ENCODE measurements at regions not wholly inside any gene's neighbourhood (a gene's known extent, or its start where the extent isn't known, plus 50 kb on each side); places are given as distances from the start of the nearest gene placed in this dataset.

DNA sequence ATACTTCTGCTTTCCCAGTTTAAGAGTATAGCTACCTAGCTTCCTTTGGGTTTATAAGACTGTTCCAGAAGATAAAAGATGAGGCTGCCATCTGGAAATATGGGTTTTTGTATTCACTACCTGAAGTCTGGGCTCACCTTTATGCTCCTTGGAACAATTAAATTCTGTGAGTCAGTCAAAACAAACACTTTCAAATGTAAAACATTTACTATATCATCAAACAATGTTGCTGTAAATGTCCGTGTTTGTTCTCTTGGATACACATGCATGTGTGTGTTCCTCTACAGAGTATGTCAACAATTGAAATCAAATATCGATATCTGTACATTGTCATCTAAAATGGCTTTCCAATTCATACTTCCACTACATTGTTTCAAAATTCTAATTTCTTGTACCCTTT is 525.6 kb downstream of the MDFIC start:
- H3K9me2 ChIP-seq (replicated peaks; ENCODE audit: insufficient read depth, low read length), result no peaks in the 10 kb centered on the region
- no peak overlapping the region for H2AFZ ChIP-seq (ENCODE audit: low read length)
- no peaks in the 10 kb centered on the region for H3K27me3 ChIP-seq (replicated peaks; ENCODE audit: insufficient read depth, low read length)
- no peak for TF ChIP-seq EZH2phosphoT487 (IDR thresholded peaks at IDR 0.05; ENCODE audit: low read length)
- TF ChIP-seq, protein P1, sequence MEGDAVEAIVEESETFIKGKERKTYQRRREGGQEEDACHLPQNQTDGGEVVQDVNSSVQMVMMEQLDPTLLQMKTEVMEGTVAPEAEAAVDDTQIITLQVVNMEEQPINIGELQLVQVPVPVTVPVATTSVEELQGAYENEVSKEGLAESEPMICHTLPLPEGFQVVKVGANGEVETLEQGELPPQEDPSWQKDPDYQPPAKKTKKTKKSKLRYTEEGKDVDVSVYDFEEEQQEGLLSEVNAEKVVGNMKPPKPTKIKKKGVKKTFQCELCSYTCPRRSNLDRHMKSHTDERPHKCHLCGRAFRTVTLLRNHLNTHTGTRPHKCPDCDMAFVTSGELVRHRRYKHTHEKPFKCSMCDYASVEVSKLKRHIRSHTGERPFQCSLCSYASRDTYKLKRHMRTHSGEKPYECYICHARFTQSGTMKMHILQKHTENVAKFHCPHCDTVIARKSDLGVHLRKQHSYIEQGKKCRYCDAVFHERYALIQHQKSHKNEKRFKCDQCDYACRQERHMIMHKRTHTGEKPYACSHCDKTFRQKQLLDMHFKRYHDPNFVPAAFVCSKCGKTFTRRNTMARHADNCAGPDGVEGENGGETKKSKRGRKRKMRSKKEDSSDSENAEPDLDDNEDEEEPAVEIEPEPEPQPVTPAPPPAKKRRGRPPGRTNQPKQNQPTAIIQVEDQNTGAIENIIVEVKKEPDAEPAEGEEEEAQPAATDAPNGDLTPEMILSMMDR (IDR thresholded peaks at IDR 0.05; ENCODE audit: low read length), result no peak
- no peak for TF ChIP-seq EZH2 (optimal IDR thresholded peaks at IDR 0.05; ENCODE audit: low read depth, low read length)
- H3K4me1 ChIP-seq (ENCODE audit: low read length), result no peaks in the 10 kb centered on the region
- H3K36me3 ChIP-seq (replicated peaks; ENCODE audit: insufficient read depth, low read length), result no peaks in the 10 kb centered on the region
- no peaks in the 10 kb centered on the region for H4K20me1 ChIP-seq (ENCODE audit: insufficient read depth, low read length)
- H3K9me3 ChIP-seq (replicated peaks; ENCODE audit: insufficient read depth, low read length), result no peaks in the 10 kb centered on the region
- no peaks in the 10 kb centered on the region for H3K79me2 ChIP-seq (ENCODE audit: low read length)
- no peaks in the 10 kb centered on the region for H3F3A ChIP-seq (ENCODE audit: insufficient read depth, low read length)
- H3K4me2 ChIP-seq (ENCODE audit: low read depth, low read length), result no peak overlapping the region
- H3K4me3 ChIP-seq (ENCODE audit: low read length), result no peak overlapping the region
- H3K27ac ChIP-seq (ENCODE audit: low read length), result no peak overlapping the region
- no peak for DNase-seq
- no peak overlapping the region for H3K9ac ChIP-seq (ENCODE audit: low read length)

DNA sequence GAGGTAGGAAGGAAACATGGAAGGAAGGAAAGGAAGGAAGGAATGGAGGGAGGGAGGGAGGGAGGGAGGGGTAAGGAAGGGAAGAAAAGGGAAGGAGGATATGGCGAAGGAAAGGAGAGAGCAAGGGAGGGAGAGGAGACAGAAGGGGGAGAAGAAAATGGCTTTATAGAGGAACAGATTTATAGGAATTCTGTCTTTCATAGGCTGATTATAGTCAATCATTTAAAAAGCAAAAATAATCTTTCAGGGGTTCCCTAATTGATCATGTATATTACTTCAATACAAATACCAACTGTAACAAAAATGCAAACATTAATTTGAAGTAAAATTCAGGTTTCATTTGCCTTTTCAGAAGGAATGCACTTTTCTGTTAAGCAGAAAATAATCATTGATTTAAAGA is 519.1 kb downstream of the MDFIC start:
- Histone ChIP-seq H3K9ac (ENCODE audit: low read length) (no peak overlapping the region), H3K9me2 (replicated peaks; ENCODE audit: insufficient read depth, low read length) (no peaks in the 10 kb centered on the region), H3K79me2 (ENCODE audit: low read length) (no peaks in the 10 kb centered on the region), H3K4me1 (ENCODE audit: low read length) (no peaks in the 10 kb centered on the region), H3F3A (ENCODE audit: insufficient read depth, low read length) (no peaks in the 10 kb centered on the region), H4K20me1 (ENCODE audit: insufficient read depth, low read length) (no peaks in the 10 kb centered on the region), H2AFZ (ENCODE audit: low read length) (no peak overlapping the region), H3K27ac (ENCODE audit: low read length) (no peak overlapping the region), H3K4me2 (ENCODE audit: low read depth, low read length) (no peak overlapping the region), H3K27me3 (replicated peaks; ENCODE audit: insufficient read depth, low read length) (no peaks in the 10 kb centered on the region), H3K36me3 (replicated peaks; ENCODE audit: insufficient read depth, low read length) (no peaks in the 10 kb centered on the region), H3K9me3 (replicated peaks; ENCODE audit: insufficient read depth, low read length) (no peaks in the 10 kb centered on the region), H3K4me3 (ENCODE audit: low read length) (no peak overlapping the region)
- no peak for TF ChIP-seq EZH2 (optimal IDR thresholded peaks at IDR 0.05; ENCODE audit: low read depth, low read length)
- TF ChIP-seq, protein P1 (IDR thresholded peaks at IDR 0.05; ENCODE audit: low read length), result no peak
- DNase-seq, result no peak

DNA sequence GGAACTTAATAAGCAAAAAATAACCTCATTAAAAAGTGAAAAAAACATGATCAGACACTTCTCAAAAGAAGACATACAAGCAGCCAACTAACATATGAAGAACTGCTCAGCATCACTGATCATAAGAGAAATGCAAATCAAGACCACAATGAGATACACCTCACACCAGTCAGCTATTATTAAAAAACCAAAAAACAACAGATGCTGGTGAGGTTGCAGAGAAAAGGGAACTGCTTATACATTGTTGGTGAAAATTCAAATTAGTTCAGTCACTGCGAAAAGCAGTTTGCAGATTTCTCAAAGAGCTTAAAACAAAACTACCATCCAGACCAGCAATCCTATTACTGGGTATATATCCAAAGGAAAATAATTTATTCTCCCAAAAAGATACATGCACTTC is 513.3 kb downstream of the MDFIC start:
- TF ChIP-seq EZH2 (optimal IDR thresholded peaks at IDR 0.05; ENCODE audit: low read depth, low read length) (no peak), EZH2phosphoT487 (IDR thresholded peaks at IDR 0.05; ENCODE audit: low read length) (no peak)
- TF ChIP-seq, protein P1 (IDR thresholded peaks at IDR 0.05; ENCODE audit: low read length), result no peak
- Histone ChIP-seq H3K27me3 (replicated peaks; ENCODE audit: insufficient read depth, low read length) (no peaks in the 10 kb centered on the region), H2AFZ (ENCODE audit: low read length) (no peak overlapping the region), H4K20me1 (ENCODE audit: insufficient read depth, low read length) (no peaks in the 10 kb centered on the region), H3K9me2 (replicated peaks; ENCODE audit: insufficient read depth, low read length) (no peaks in the 10 kb centered on the region), H3K9ac (ENCODE audit: low read length) (no peak overlapping the region), H3K4me3 (ENCODE audit: low read length) (no peak overlapping the region), H3K36me3 (replicated peaks; ENCODE audit: insufficient read depth, low read length) (no peaks in the 10 kb centered on the region), H3K9me3 (replicated peaks; ENCODE audit: insufficient read depth, low read length) (no peaks in the 10 kb centered on the region), H3K4me1 (ENCODE audit: low read length) (no peaks in the 10 kb centered on the region), H3F3A (ENCODE audit: insufficient read depth, low read length) (no peaks in the 10 kb centered on the region), H3K4me2 (ENCODE audit: low read depth, low read length) (no peak overlapping the region), H3K27ac (ENCODE audit: low read length) (no peak overlapping the region), H3K79me2 (ENCODE audit: low read length) (no peaks in the 10 kb centered on the region)
- no peak for DNase-seq
